Neuronal stem cell (in vitro differentiated cells): ENCODE measurements at regions not wholly inside any gene's neighbourhood (a gene's known extent, or its start where the extent isn't known, plus 50 kb on each side); places are given as distances from the start of the nearest gene placed in this dataset.

Experiments
- DNase-seq: peaks from one replicate; pipeline ENCODE4 v3.0.0-alpha.2; 2013; ENCODE audit warnings: low spot score
- H2AFZ ChIP-seq: one replicate; pipeline ENCODE4 v1.6.1; 2013; ENCODE audit warnings: mild to moderate bottlenecking, low read length, inconsistent platforms
- H2AK5ac ChIP-seq: 2 replicates; pipeline ENCODE4 v1.6.1; 2013; ENCODE audit warnings: low read depth, mild to moderate bottlenecking, inconsistent platforms, low read length, moderate library complexity, mixed read lengths
- H2BK120ac ChIP-seq: 2 replicates; pipeline ENCODE4 v1.6.1; 2013; ENCODE audit warnings: low read depth, mild to moderate bottlenecking, inconsistent platforms, low read length, moderate library complexity, mixed read lengths
- H2BK12ac ChIP-seq: one replicate; pipeline ENCODE4 v1.6.1; 2013; ENCODE audit warnings: low read length, inconsistent platforms
- H2BK15ac ChIP-seq: 2 replicates; pipeline ENCODE4 v1.6.1; 2013; ENCODE audit warnings: mild to moderate bottlenecking, low read length, inconsistent platforms, mixed read lengths
- H2BK5ac ChIP-seq: one replicate; pipeline ENCODE4 v1.6.1; 2013; ENCODE audit warnings: inconsistent platforms, mild to moderate bottlenecking, low read length, moderate library complexity
- H3K14ac ChIP-seq: one replicate; pipeline ENCODE4 v1.6.1; 2013; ENCODE audit warnings: low read length, inconsistent platforms
- H3K18ac ChIP-seq: 2 replicates; pipeline ENCODE4 v1.6.1; 2013; ENCODE audit warnings: low read length, inconsistent platforms
- H3K23ac ChIP-seq: 2 replicates; pipeline ENCODE4 v1.6.1; 2013; ENCODE audit warnings: low read depth, mild to moderate bottlenecking, mixed read lengths, low read length, inconsistent platforms; ENCODE audit not compliant: poor library complexity
- H3K27ac ChIP-seq: replicated peaks from 3 replicates; pipeline ENCODE4 v1.5.1; 2013; ENCODE audit warnings: low read length, inconsistent platforms
- H3K27me3 ChIP-seq, 3 experiments: 2 replicates each; pipeline ENCODE4 v1.6.1; 2013; ENCODE audit warnings: low read length in 3 of 3, mild to moderate bottlenecking in 2 of 3, inconsistent platforms in 1 of 3, low read depth in 1 of 3, mixed read lengths in 1 of 3, moderate library complexity in 1 of 3; ENCODE audit not compliant: control insufficient read depth in 3 of 3, insufficient read depth in 3 of 3
- H3K36me3 ChIP-seq, 2 donors: replicated peaks in 1 of 2; 2 replicates each; pipeline ENCODE4 v1.6.1; 2013; ENCODE audit warnings: low read length in 2 of 2; ENCODE audit not compliant: control insufficient read depth in 2 of 2, insufficient read depth in 2 of 2
- H3K4ac ChIP-seq: 2 replicates; pipeline ENCODE4 v1.6.1; 2013; ENCODE audit warnings: inconsistent platforms, mild to moderate bottlenecking, low read length, moderate library complexity
- H3K4me1 ChIP-seq, 2 donors: 1 replicate in 1 of 2; 2 replicates in 1 of 2; pipeline ENCODE4 v1.6.1; 2013; ENCODE audit warnings: low read length in 2 of 2, low read depth in 1 of 2; ENCODE audit not compliant: control insufficient read depth in 2 of 2, insufficient read depth in 1 of 2
- H3K4me2 ChIP-seq: one replicate; pipeline ENCODE4 v1.6.1; 2013; ENCODE audit warnings: mild to moderate bottlenecking, low read length, inconsistent platforms; ENCODE audit not compliant: insufficient read depth, poor library complexity, severe bottlenecking
- H3K4me3 ChIP-seq, 2 donors: 2 replicates each; pipeline ENCODE4 v1.5.1; 2013; ENCODE audit warnings: low read length in 2 of 2, mild to moderate bottlenecking in 2 of 2, inconsistent platforms in 1 of 2, moderate library complexity in 1 of 2
- H3K79me1 ChIP-seq: one replicate; pipeline ENCODE4 v1.6.1; 2013; ENCODE audit warnings: low read depth, mild to moderate bottlenecking, inconsistent platforms, low read length, moderate library complexity
- H3K9ac ChIP-seq: one replicate; pipeline ENCODE4 v1.6.1; 2013; ENCODE audit warnings: mild to moderate bottlenecking, low read depth, low read length, inconsistent platforms; ENCODE audit not compliant: poor library complexity
- H3K9me3 ChIP-seq, 2 donors: replicated peaks in 1 of 2; 2 replicates each; pipeline versions ENCODE3 to v1.6.1; 2013; ENCODE audit warnings: low read length in 2 of 2, mild to moderate bottlenecking in 2 of 2, inconsistent platforms in 1 of 2, low read depth in 1 of 2, mixed read lengths in 1 of 2, moderate library complexity in 1 of 2; ENCODE audit not compliant: control insufficient read depth in 2 of 2, insufficient read depth in 1 of 2
- H4K8ac ChIP-seq: one replicate; pipeline ENCODE4 v1.6.1; 2013; ENCODE audit warnings: low read depth, mild to moderate bottlenecking, inconsistent platforms, low read length, moderate library complexity
- H4K91ac ChIP-seq: one replicate; pipeline ENCODE4 v1.6.1; 2013; ENCODE audit warnings: low read length, low read depth, mild to moderate bottlenecking, inconsistent platforms; ENCODE audit not compliant: poor library complexity
- WGBS, 2 donors: extraction: QIAGEN DNeasy Blood & Tissue Kit; methylation state at CpG; one replicate each; pipeline ENCODE4 v1.1.7; 2013; ENCODE audit warnings: missing lambda C conversion rate in 2 of 2, mixed read lengths in 1 of 2; ENCODE audit not compliant: insufficient read length in 2 of 2, insufficient replicate concordance in 1 of 2; ENCODE audit errors: extremely low coverage in 2 of 2; 5-methylcytosine and 5-hydroxymethylcytosine counted together

GRCh38 chr1:193580419-193580818 lies 394.0 kb upstream of the B3GALT2 start:
- H3K36me3 ChIP-seq, result no peaks in the 10 kb centered on the region
- no peak overlapping the region for H3K4me3 ChIP-seq
- no peak overlapping the region for H3K14ac ChIP-seq
- no peaks in the 10 kb centered on the region for H3K9me3 ChIP-seq
- no peaks in the 10 kb centered on the region for H3K4me1 ChIP-seq
- H3K27me3 ChIP-seq, result no peaks in the 10 kb centered on the region
- DNase-seq, result no peak
- H3K9ac ChIP-seq, result no peak overlapping the region
- H3K4ac ChIP-seq, result no peak overlapping the region
- H4K8ac ChIP-seq, result no peak overlapping the region
- H3K27ac ChIP-seq, result no peak overlapping the region
- no peak overlapping the region for H3K23ac ChIP-seq
- no peak overlapping the region for H2BK15ac ChIP-seq
- H2AFZ ChIP-seq, result no peak overlapping the region
- H4K91ac ChIP-seq, result no peak overlapping the region
- H3K18ac ChIP-seq, result no peak overlapping the region
- H3K79me1 ChIP-seq, result no peaks in the 10 kb centered on the region
- WGBS, 2 donors, result no CpG with 5 or more reads among the region's 3 CpGs
- H2BK5ac ChIP-seq, result no peak overlapping the region
- H2BK12ac ChIP-seq, result no peak overlapping the region
- no peak overlapping the region for H2BK120ac ChIP-seq
- no peak overlapping the region for H3K4me2 ChIP-seq
- no peak overlapping the region for H2AK5ac ChIP-seq

GRCh38 chr1:193579323-193579722 lies 392.9 kb upstream of the B3GALT2 start:
- Histone ChIP-seq H3K4me3 (no peak overlapping the region), H3K79me1 (no peaks in the 10 kb centered on the region), H3K27me3 (no peaks in the 10 kb centered on the region), H3K9me3 (no peaks in the 10 kb centered on the region), H2AFZ (no peak overlapping the region), H2BK120ac (no peak overlapping the region), H3K23ac (no peak overlapping the region), H3K18ac (no peak overlapping the region), H3K27ac (no peak overlapping the region), H2BK12ac (no peak overlapping the region), H3K36me3 (no peaks in the 10 kb centered on the region), H2BK15ac (no peak overlapping the region), H3K14ac (no peak overlapping the region), H2BK5ac (no peak overlapping the region), H3K4ac (no peak overlapping the region), H4K8ac (no peak overlapping the region), H3K9ac (no peak overlapping the region), H3K4me2 (no peak overlapping the region), H3K4me1 (no peaks in the 10 kb centered on the region), H4K91ac (no peak overlapping the region), H2AK5ac (no peak overlapping the region)
- WGBS, 2 donors, result no CpG with 5 or more reads among the region's 1 CpG
- DNase-seq, result no peak

GRCh38 chr1:193574913-193575312 lies 388.5 kb upstream of the B3GALT2 start:
- Histone ChIP-seq H3K14ac (no peak overlapping the region), H3K23ac (no peak overlapping the region), H3K4me2 (no peak overlapping the region), H2AFZ (no peak overlapping the region), H4K8ac (no peak overlapping the region), H3K27me3 (no peaks in the 10 kb centered on the region), H3K9me3 (no peaks in the 10 kb centered on the region), H3K36me3 (no peaks in the 10 kb centered on the region), H4K91ac (no peak overlapping the region), H3K4me1 (no peaks in the 10 kb centered on the region), H3K27ac (no peak overlapping the region), H3K4me3 (no peak overlapping the region), H3K18ac (no peak overlapping the region), H2BK15ac (no peak overlapping the region), H2BK12ac (no peak overlapping the region), H2AK5ac (no peak overlapping the region), H3K4ac (no peak overlapping the region), H2BK5ac (no peak overlapping the region), H3K79me1 (no peaks in the 10 kb centered on the region), H3K9ac (no peak overlapping the region), H2BK120ac (no peak overlapping the region)
- DNase-seq, result no peak

GRCh38 chr1:193569983-193570269 lies 383.5 kb upstream of the B3GALT2 start:
- Histone ChIP-seq H3K9me3 (no peaks in the 10 kb centered on the region), H2BK12ac (no peak overlapping the region), H4K8ac (no peak overlapping the region), H3K18ac (no peak overlapping the region), H2AFZ (no peak overlapping the region), H3K4me2 (no peak overlapping the region), H3K4me3 (no peak overlapping the region), H2AK5ac (no peak overlapping the region), H3K79me1 (no peaks in the 10 kb centered on the region), H2BK15ac (no peak overlapping the region), H2BK120ac (no peak overlapping the region), H3K36me3 (no peaks in the 10 kb centered on the region), H3K4me1 (no peaks in the 10 kb centered on the region), H3K9ac (no peak overlapping the region), H3K27me3 (no peaks in the 10 kb centered on the region), H3K14ac (no peak overlapping the region), H3K23ac (no peak overlapping the region), H3K27ac (no peak overlapping the region), H4K91ac (no peak overlapping the region), H3K4ac (no peak overlapping the region), H2BK5ac (no peak overlapping the region)
- DNase-seq, result no peak
